ENCODE measurements at regions not wholly inside any gene's neighbourhood (a gene's known extent, or its start where the extent isn't known, plus 50 kb on each side); places are given as distances from the start of the nearest gene placed in this dataset.
"Not testable (repeated sequence)": the region's sequence is repeated elsewhere in the genome, so short reads cannot be mapped to it uniquely, and the experiment has no call there.

GRCh38 chr10:28371638-28372037, 68.8 kb upstream of the MPP7 start:
- not testable (repeated sequence) for TF ChIP-seq CTCF (IDR thresholded peaks at IDR 0.05); ZFX (IDR thresholded peaks at IDR 0.05; ENCODE audit: borderline replicate concordance)

All from 22Rv1 (cell line).